Ascending aorta (tissue), 2 donors: ENCODE measurements at regions not wholly inside any gene's neighbourhood (a gene's known extent, or its start where the extent isn't known, plus 50 kb on each side); places are given as distances from the start of the nearest gene placed in this dataset.
"Not testable (repeated sequence)": the region's sequence is repeated elsewhere in the genome, so short reads cannot be mapped to it uniquely, and the experiment has no call there.

Experiments used
- DNase-seq, 2 donors: peaks; one replicate each; pipeline ENCODE4 v3.0.0-alpha.2; 2019; ENCODE audit warnings: low spot score in 2 of 2
- H3K27ac ChIP-seq, 2 donors: fragments of 200-600 bp; sonication (generic); one replicate each; pipeline ENCODE4 v1.5.1; 2016 to 2017; ENCODE audit warnings: mild to moderate bottlenecking in 1 of 2
- H3K27me3 ChIP-seq: fragments of 200-600 bp; sonication (generic); one replicate; pipeline ENCODE4 v1.5.1; 2017
- H3K36me3 ChIP-seq, 2 donors: fragments of 200-600 bp; sonication (generic); one replicate each; pipeline ENCODE4 v1.5.1; 2016
- H3K4me1 ChIP-seq, 2 donors: fragments of 200-600 bp; sonication (generic); one replicate each; pipeline ENCODE4 v1.5.1; 2016 to 2017; ENCODE audit warnings: mild to moderate bottlenecking in 1 of 2
- H3K4me3 ChIP-seq, 2 donors: fragments of 200-600 bp; sonication (generic); one replicate each; pipeline ENCODE4 v1.5.1; 2016 to 2017; ENCODE audit warnings: mild to moderate bottlenecking in 1 of 2
- H3K9me3 ChIP-seq, 2 donors: fragments of 200-600 bp; sonication (generic); one replicate each; pipeline ENCODE4 v1.5.1; 2016
- CTCF ChIP-seq, 3 experiments: fragments of 200-600 bp in 2 of 3; fragments of 450-650 bp in 1 of 3; sonication (generic) in 2 of 3; IDR thresholded peaks; one replicate each; pipeline ENCODE4 v1.5.1; 2016 to 2019; ENCODE audit warnings: antibody characterized with exemption in 3 of 3, mild to moderate bottlenecking in 1 of 3, moderate library complexity in 1 of 3
- intact Hi-C: fragments of 100-400 bp; cut with DNase I; formaldehyde crosslinking; loops from one replicate; pipeline ENCODE4 v1.15.1; 2023

GRCh38 chr12:111240374-111240773 lies 128.5 kb downstream of the PHETA1 start:
- no peak for DNase-seq
- H3K27me3 ChIP-seq: no peaks in the 10 kb centered on the region
- H3K27ac ChIP-seq: no peak overlapping the region
- intact Hi-C loops: no loop called here
- H3K9me3 ChIP-seq: peaks cover 0 to 10% of the 10 kb centered on the region in 2 donors
- H3K36me3 ChIP-seq: no peaks in the 10 kb centered on the region
- H3K4me1 ChIP-seq: no peaks in the 10 kb centered on the region
- no peak overlapping the region for H3K4me3 ChIP-seq
- TF ChIP-seq CTCF (IDR thresholded peaks at IDR 0.05): no peak

DNA sequence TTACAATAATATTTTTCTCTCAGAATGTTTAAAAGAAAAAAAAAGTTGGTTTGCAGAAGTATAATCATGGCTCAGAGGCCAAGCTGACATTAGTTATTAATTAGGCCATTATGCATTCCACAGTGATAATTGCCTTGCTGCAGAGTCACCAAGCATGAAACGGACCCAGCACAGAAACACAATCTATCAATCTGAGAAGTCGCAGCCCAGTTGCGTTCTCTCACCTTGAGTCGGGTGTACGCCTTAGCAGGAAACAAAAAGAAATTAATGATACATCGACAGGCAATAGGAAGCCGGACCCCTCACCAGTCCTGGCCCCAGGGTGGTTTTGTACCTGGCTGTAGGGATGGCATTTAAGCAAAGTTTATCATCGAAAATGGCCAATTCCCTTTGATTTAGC lies 129.7 kb downstream of the PHETA1 start:
- H3K4me3 ChIP-seq: no peak overlapping the region
- DNase-seq: no peak
- no peaks in the 10 kb centered on the region for H3K4me1 ChIP-seq
- TF ChIP-seq CTCF (IDR thresholded peaks at IDR 0.05): no peak
- no peaks in the 10 kb centered on the region for H3K27me3 ChIP-seq
- no peak overlapping the region for H3K27ac ChIP-seq
- intact Hi-C loops: no loop called here
- H3K9me3 ChIP-seq: peaks cover 0 to 5% of the 10 kb centered on the region in 2 donors
- no peaks in the 10 kb centered on the region for H3K36me3 ChIP-seq

DNA sequence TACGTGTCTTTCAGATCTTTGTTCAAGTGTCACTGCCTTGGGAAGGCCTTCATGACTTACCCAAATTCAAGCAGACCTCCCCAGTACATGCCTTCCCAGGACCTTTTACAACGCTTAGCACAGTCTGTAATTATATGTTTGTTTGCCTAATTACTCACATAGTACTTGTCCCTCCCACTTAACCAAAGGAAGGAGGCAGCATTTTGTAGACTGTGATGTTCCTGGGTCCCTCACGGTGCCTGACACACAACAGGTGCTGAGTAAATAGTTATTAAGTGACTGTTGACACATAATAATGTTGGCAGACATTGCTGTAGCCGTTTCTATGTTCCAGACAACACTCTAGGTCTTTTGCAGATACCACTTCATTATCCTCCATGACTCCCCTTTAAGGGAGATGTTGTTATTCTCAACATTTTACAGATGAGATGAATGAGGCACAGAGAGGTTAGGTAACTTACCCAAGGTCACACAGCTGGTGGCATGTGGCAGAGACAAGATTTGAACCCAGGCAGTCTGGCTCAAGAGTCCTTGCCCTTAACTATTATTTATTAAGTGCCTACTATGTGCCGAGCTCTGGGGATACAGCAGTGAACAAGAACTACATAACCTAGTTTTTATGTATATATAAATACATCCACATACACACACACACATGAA lies 130.7 kb downstream of the PHETA1 start:
- no peaks in the 10 kb centered on the region for H3K27me3 ChIP-seq
- no peak overlapping the region for H3K4me3 ChIP-seq
- TF ChIP-seq CTCF (IDR thresholded peaks at IDR 0.05): no peak
- DNase-seq: no peak
- no peak overlapping the region for H3K27ac ChIP-seq
- no peaks in the 10 kb centered on the region for H3K36me3 ChIP-seq
- H3K9me3 ChIP-seq: no peaks in the 10 kb centered on the region
- no peaks in the 10 kb centered on the region for H3K4me1 ChIP-seq
- intact Hi-C loops: no loop called here

- H3K36me3 ChIP-seq, intact Hi-C loops, H3K4me1 ChIP-seq, DNase-seq, H3K4me3 ChIP-seq, H3K9me3 ChIP-seq, H3K27ac ChIP-seq, H3K27me3 ChIP-seq: not testable (repeated sequence)
Measured at GRCh38 chr12:111234491-111234890, 134.4 kb downstream of the PHETA1 start.

DNA sequence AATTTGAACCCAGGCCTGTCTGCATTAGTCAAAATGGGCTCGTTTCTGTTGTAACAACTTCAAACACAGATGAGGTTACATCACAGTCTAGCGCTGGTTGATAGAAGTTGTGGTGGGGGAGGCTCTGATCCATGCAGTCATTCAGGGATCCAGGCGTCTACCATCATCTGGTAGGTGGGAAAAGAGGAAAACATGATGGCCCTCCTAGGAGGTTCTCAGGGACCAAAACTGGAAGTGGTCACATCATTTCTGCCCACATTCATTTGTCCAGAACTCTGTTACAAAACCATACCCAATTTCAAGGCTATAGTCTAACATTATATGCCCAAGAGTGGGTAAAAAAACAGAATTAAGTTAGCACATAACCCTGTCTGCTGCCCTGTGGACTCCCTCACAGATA lies 135.1 kb downstream of the PHETA1 start:
- no peak for DNase-seq
- H3K27ac ChIP-seq: no peak overlapping the region
- TF ChIP-seq CTCF (IDR thresholded peaks at IDR 0.05): no peak
- intact Hi-C loops: no loop called here
- no peaks in the 10 kb centered on the region for H3K27me3 ChIP-seq
- H3K4me3 ChIP-seq: no peak overlapping the region
- no peaks in the 10 kb centered on the region for H3K9me3 ChIP-seq
- no peaks in the 10 kb centered on the region for H3K36me3 ChIP-seq
- H3K4me1 ChIP-seq: no peaks in the 10 kb centered on the region

- no peak overlapping the region for H3K4me3 ChIP-seq
- TF ChIP-seq CTCF (IDR thresholded peaks at IDR 0.05): no peak
- no peak for DNase-seq
- H3K9me3 ChIP-seq: no peaks in the 10 kb centered on the region
- no peaks in the 10 kb centered on the region for H3K36me3 ChIP-seq
- intact Hi-C loops: no loop called here
- H3K27me3 ChIP-seq: no peaks in the 10 kb centered on the region
- no peaks in the 10 kb centered on the region for H3K4me1 ChIP-seq
- H3K27ac ChIP-seq: no peak overlapping the region
Measured at GRCh38 chr12:111230649-111231048, 138.2 kb downstream of the PHETA1 start.
